H9 (cell line): ENCODE measurements at regions not wholly inside any gene's neighbourhood (a gene's known extent, or its start where the extent isn't known, plus 50 kb on each side); places are given as distances from the start of the nearest gene placed in this dataset.

Source experiments
- DNase-seq: peaks from one replicate; pipeline ENCODE4 v3.0.0-alpha.2; 2017
- H2AFZ ChIP-seq: one replicate; pipeline ENCODE4 v1.6.1; 2013; ENCODE audit warnings: mild to moderate bottlenecking, low read length, control low read depth, moderate library complexity
- H2AK5ac ChIP-seq: 2 replicates; pipeline ENCODE4 v1.6.1; 2013; ENCODE audit warnings: low read length, control low read depth, mixed read lengths; ENCODE audit not compliant: insufficient read length
- H2BK120ac ChIP-seq: one replicate; pipeline ENCODE4 v1.6.1; 2013; ENCODE audit warnings: low read depth, mild to moderate bottlenecking, low read length, control low read depth, inconsistent platforms; ENCODE audit not compliant: poor library complexity, severe bottlenecking
- H2BK12ac ChIP-seq: 2 replicates; pipeline ENCODE4 v1.6.1; 2013; ENCODE audit warnings: low read length, control low read depth, mixed read lengths, low read depth; ENCODE audit not compliant: insufficient read length
- H2BK15ac ChIP-seq: 2 replicates; pipeline ENCODE4 v1.6.1; 2013; ENCODE audit warnings: low read depth, low read length, control low read depth
- H2BK20ac ChIP-seq: one replicate; pipeline ENCODE4 v1.6.1; 2013; ENCODE audit warnings: low read depth, mild to moderate bottlenecking, low read length, control low read depth, inconsistent platforms; ENCODE audit not compliant: poor library complexity, severe bottlenecking
- H2BK5ac ChIP-seq: 2 replicates; pipeline ENCODE4 v1.6.1; 2013; ENCODE audit warnings: low read length, control low read depth, mixed read lengths; ENCODE audit not compliant: insufficient read length
- H3K14ac ChIP-seq: 2 replicates; pipeline ENCODE4 v1.6.1; 2013; ENCODE audit warnings: low read length, control low read depth; ENCODE audit not compliant: insufficient read depth
- H3K18ac ChIP-seq: 2 replicates; pipeline ENCODE4 v1.6.1; 2013; ENCODE audit warnings: low read depth, mild to moderate bottlenecking, mixed read lengths, low read length, control low read depth; ENCODE audit not compliant: insufficient read length
- H3K23ac ChIP-seq: 2 replicates; pipeline ENCODE4 v1.6.1; 2013; ENCODE audit warnings: low read length, control low read depth, mixed read lengths, low read depth; ENCODE audit not compliant: insufficient read length
- H3K23me2 ChIP-seq: 2 replicates; pipeline ENCODE4 v1.6.1; 2013; ENCODE audit warnings: low read depth, mild to moderate bottlenecking, mixed read lengths, low read length, control low read depth; ENCODE audit not compliant: insufficient read length, poor library complexity, severe bottlenecking
- H3K27ac ChIP-seq: 2 replicates; pipeline ENCODE4 v1.5.1; 2013; ENCODE audit warnings: low read length, control low read depth, mixed read lengths, low read depth; ENCODE audit not compliant: insufficient read length
- H3K27me3 ChIP-seq: 2 replicates; pipeline ENCODE4 v1.6.1; 2013; ENCODE audit warnings: low read length, control low read depth, inconsistent platforms; ENCODE audit not compliant: insufficient read depth
- H3K4ac ChIP-seq: 2 replicates; pipeline ENCODE4 v1.6.1; 2013; ENCODE audit warnings: low read depth, mild to moderate bottlenecking, control low read depth, inconsistent platforms, low read length, moderate library complexity
- H3K4me1 ChIP-seq: 2 replicates; pipeline ENCODE4 v1.6.1; 2013; ENCODE audit warnings: low read length, control low read depth, inconsistent platforms; ENCODE audit not compliant: insufficient read depth
- H3K4me2 ChIP-seq: 2 replicates; pipeline ENCODE4 v1.6.1; 2013; ENCODE audit warnings: low read length, control low read depth, mixed read lengths; ENCODE audit not compliant: insufficient read length, insufficient read depth
- H3K56ac ChIP-seq: 2 replicates; pipeline ENCODE4 v1.6.1; 2013; ENCODE audit warnings: low read depth, mild to moderate bottlenecking, mixed read lengths, low read length, control low read depth; ENCODE audit not compliant: insufficient read length
- H3K79me1 ChIP-seq: 2 replicates; pipeline ENCODE4 v1.6.1; 2013; ENCODE audit warnings: low read depth, mild to moderate bottlenecking, moderate library complexity, low read length, control low read depth, inconsistent platforms; ENCODE audit not compliant: insufficient read depth, poor library complexity, severe bottlenecking
- H3K79me2 ChIP-seq: 2 replicates; pipeline ENCODE4 v1.6.1; 2013; ENCODE audit warnings: low read length, control low read depth, inconsistent platforms; ENCODE audit not compliant: insufficient read depth
- H3K9ac ChIP-seq: 2 replicates; pipeline ENCODE4 v1.6.1; 2013; ENCODE audit warnings: low read length, control low read depth, mixed read lengths; ENCODE audit not compliant: insufficient read length; ENCODE audit errors: extremely low read depth
- H3K9me3 ChIP-seq: one replicate; pipeline ENCODE4 v1.6.1; 2013; ENCODE audit warnings: low read depth, low read length, inconsistent platforms; ENCODE audit not compliant: control insufficient read depth
- H3T11ph ChIP-seq: one replicate; pipeline ENCODE4 v1.6.1; 2013; ENCODE audit warnings: mild to moderate bottlenecking, low read length, control low read depth, inconsistent platforms
- H4K20me1 ChIP-seq: one replicate; pipeline ENCODE4 v1.6.1; 2013; ENCODE audit not compliant: control insufficient read depth, insufficient read length, insufficient read depth
- H4K5ac ChIP-seq: 2 replicates; pipeline ENCODE4 v1.6.1; 2013; ENCODE audit warnings: low read depth, mild to moderate bottlenecking, mixed read lengths, low read length, control low read depth; ENCODE audit not compliant: insufficient read length
- H4K8ac ChIP-seq: replicated peaks from 2 replicates; pipeline ENCODE4 v1.6.1; 2013; ENCODE audit warnings: low read length, control low read depth, mixed read lengths, low read depth; ENCODE audit not compliant: insufficient read length
- H4K91ac ChIP-seq: 2 replicates; pipeline ENCODE4 v1.6.1; 2013; ENCODE audit warnings: low read depth, mild to moderate bottlenecking, moderate library complexity, mixed read lengths, low read length, control low read depth; ENCODE audit not compliant: insufficient read length
- H3K27ac Mint-ChIP-seq, 3 experiments: 2 replicates in 2 of 3; 3 replicates in 1 of 3; pipeline ENCODE4 v1.8.0; 2020 to 2021; ENCODE audit warnings: mixed read lengths in 3 of 3, mild to moderate bottlenecking in 1 of 3, moderate library complexity in 1 of 3
- H3K27me3 Mint-ChIP-seq: 2 replicates; pipeline ENCODE4 v1.8.0; 2021; ENCODE audit warnings: low read depth, mild to moderate bottlenecking, moderate library complexity, mixed read lengths
- H3K36me3 Mint-ChIP-seq, 3 experiments: 2 replicates in 2 of 3; 3 replicates in 1 of 3; pipeline ENCODE4 v1.8.0; 2020 to 2021; ENCODE audit warnings: low read depth in 3 of 3, mixed read lengths in 3 of 3; ENCODE audit not compliant: insufficient read depth in 1 of 3
- H3K4me1 Mint-ChIP-seq, 2 experiments: 2 replicates each; pipeline ENCODE4 v1.8.0; 2020; ENCODE audit warnings: mixed read lengths in 2 of 2
- H3K4me3 Mint-ChIP-seq, 2 experiments: 2 replicates in 1 of 2; 3 replicates in 1 of 2; pipeline ENCODE4 v1.8.0; 2020 to 2021; ENCODE audit warnings: mild to moderate bottlenecking in 2 of 2, mixed read lengths in 2 of 2, moderate library complexity in 1 of 2
- H3K9me3 Mint-ChIP-seq, 2 experiments: 2 replicates in 1 of 2; 3 replicates in 1 of 2; pipeline ENCODE4 v1.8.0; 2020; ENCODE audit warnings: mild to moderate bottlenecking in 2 of 2, mixed read lengths in 2 of 2, moderate library complexity in 1 of 2
- WGBS: extraction: QIAGEN DNeasy Blood & Tissue Kit; methylation state at CpG from one replicate; pipeline ENCODE4 v1.1.7; 2013; ENCODE audit warnings: missing lambda C conversion rate, low lambda C conversion rate, mixed read lengths; ENCODE audit not compliant: insufficient read length; ENCODE audit errors: extremely low coverage; 5-methylcytosine and 5-hydroxymethylcytosine counted together
- TF ChIP-seq, protein P1 (sequence below): fragments of 200-600 bp; sonication (generic); conservative IDR thresholded peaks from 3 replicates; pipeline ENCODE4 v1.8.0; 2021; ENCODE audit warnings: antibody characterized with exemption, mild to moderate bottlenecking

GRCh38 chr11:109747839-109748238, 325.8 kb downstream of the C11orf87 start:
- Histone ChIP-seq H4K91ac (no peak overlapping the region), H2AK5ac (no peak overlapping the region), H2AFZ (no peak overlapping the region), H4K5ac (no peak overlapping the region), H3K4ac (no peak overlapping the region), H3K23ac (no peak overlapping the region), H2BK20ac (no peak overlapping the region), H3K9ac (no peak overlapping the region), H3K4me1 (no peaks in the 10 kb centered on the region), H2BK12ac (no peak overlapping the region), H4K20me1 (no peaks in the 10 kb centered on the region), H3K9me3 (no peaks in the 10 kb centered on the region), H3K27me3 (no peaks in the 10 kb centered on the region), H2BK15ac (no peak overlapping the region), H3T11ph (no peak overlapping the region), H2BK5ac (no peak overlapping the region), H3K27ac (no peak overlapping the region), H2BK120ac (no peak overlapping the region), H4K8ac (no peak overlapping the region), H3K14ac (no peak overlapping the region), H3K4me2 (no peak overlapping the region), H3K79me2 (no peaks in the 10 kb centered on the region), H3K23me2 (no peaks in the 10 kb centered on the region), H3K79me1 (no peaks in the 10 kb centered on the region), H3K18ac (no peak overlapping the region), H3K56ac (no peak overlapping the region)
- Mint-ChIP-seq H3K9me3 (no peaks in the 10 kb centered on the region), H3K4me1 (peaks cover 0 to 5% of the 10 kb centered on the region in 2 experiments; a peak in 2 of 4 replicates), H3K4me3 (no peak overlapping the region), H3K27me3 (no peaks in the 10 kb centered on the region; the same call in 1 of the 2 replicates), H3K36me3 (no peaks in the 10 kb centered on the region), H3K27ac (no peak overlapping the region)
- WGBS = no CpG with 5 or more reads among the region's 7 CpGs
- TF ChIP-seq, protein P1, sequence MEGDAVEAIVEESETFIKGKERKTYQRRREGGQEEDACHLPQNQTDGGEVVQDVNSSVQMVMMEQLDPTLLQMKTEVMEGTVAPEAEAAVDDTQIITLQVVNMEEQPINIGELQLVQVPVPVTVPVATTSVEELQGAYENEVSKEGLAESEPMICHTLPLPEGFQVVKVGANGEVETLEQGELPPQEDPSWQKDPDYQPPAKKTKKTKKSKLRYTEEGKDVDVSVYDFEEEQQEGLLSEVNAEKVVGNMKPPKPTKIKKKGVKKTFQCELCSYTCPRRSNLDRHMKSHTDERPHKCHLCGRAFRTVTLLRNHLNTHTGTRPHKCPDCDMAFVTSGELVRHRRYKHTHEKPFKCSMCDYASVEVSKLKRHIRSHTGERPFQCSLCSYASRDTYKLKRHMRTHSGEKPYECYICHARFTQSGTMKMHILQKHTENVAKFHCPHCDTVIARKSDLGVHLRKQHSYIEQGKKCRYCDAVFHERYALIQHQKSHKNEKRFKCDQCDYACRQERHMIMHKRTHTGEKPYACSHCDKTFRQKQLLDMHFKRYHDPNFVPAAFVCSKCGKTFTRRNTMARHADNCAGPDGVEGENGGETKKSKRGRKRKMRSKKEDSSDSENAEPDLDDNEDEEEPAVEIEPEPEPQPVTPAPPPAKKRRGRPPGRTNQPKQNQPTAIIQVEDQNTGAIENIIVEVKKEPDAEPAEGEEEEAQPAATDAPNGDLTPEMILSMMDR = no peak
- DNase-seq = no peak
